ENCODE measurements at regions not wholly inside any gene's neighbourhood (a gene's known extent, or its start where the extent isn't known, plus 50 kb on each side); places are given as distances from the start of the nearest gene placed in this dataset.

GRCh38 chr2:67268797-67269196, 128.3 kb upstream of the ETAA1 start:
- Mint-ChIP-seq H3K4me3 (no peak overlapping the region), H3K27ac (no peak overlapping the region), H3K4me1 (peaks cover 2 to 4% of the 10 kb centered on the region in 2 experiments; a peak in 2 of 4 replicates), H3K27me3 (ENCODE audit: low read depth) (no peaks in the 10 kb centered on the region), H3K36me3 (ENCODE audit: insufficient read depth in 1 of 3, low read depth in 3 of 3) (no peaks in the 10 kb centered on the region), H3K9me3 (no peaks in the 10 kb centered on the region; a peak in 1 of 5 replicates)
- H2BK20ac ChIP-seq (ENCODE audit: low read depth, low read length, poor library complexity, severe bottlenecking): no peak overlapping the region
- no peaks in the 10 kb centered on the region for H3K79me2 ChIP-seq (ENCODE audit: insufficient read depth, low read length)
- H3K23me2 ChIP-seq (ENCODE audit: insufficient read length, low read depth, low read length, poor library complexity, severe bottlenecking): no peaks in the 10 kb centered on the region
- H3K18ac ChIP-seq (ENCODE audit: insufficient read length, low read depth, low read length): no peak overlapping the region
- no peak overlapping the region for H2BK15ac ChIP-seq (ENCODE audit: low read depth, low read length)
- H3K27ac ChIP-seq (ENCODE audit: insufficient read length, low read depth, low read length): no peak overlapping the region
- H3K27me3 ChIP-seq (ENCODE audit: insufficient read depth, low read length): no peaks in the 10 kb centered on the region
- H3K14ac ChIP-seq (ENCODE audit: insufficient read depth, low read length): no peak overlapping the region
- no peak overlapping the region for H4K5ac ChIP-seq (ENCODE audit: insufficient read length, low read depth, low read length)
- no peaks in the 10 kb centered on the region for H3K9me3 ChIP-seq (ENCODE audit: control insufficient read depth, low read depth, low read length)
- DNase-seq: no peak
- no peak overlapping the region for H2BK5ac ChIP-seq (ENCODE audit: insufficient read length, low read length)
- H3K9ac ChIP-seq (ENCODE audit: extremely low read depth, insufficient read length, low read length): no peak overlapping the region
- no peak overlapping the region for H4K91ac ChIP-seq (ENCODE audit: insufficient read length, low read depth, low read length)
- H3K79me1 ChIP-seq (ENCODE audit: insufficient read depth, low read depth, low read length, poor library complexity, severe bottlenecking): no peaks in the 10 kb centered on the region
- no peaks in the 10 kb centered on the region for H4K20me1 ChIP-seq (ENCODE audit: control insufficient read depth, insufficient read depth, insufficient read length)
- no peak overlapping the region for H3K4me2 ChIP-seq (ENCODE audit: insufficient read depth, insufficient read length, low read length)
- H2AK5ac ChIP-seq (ENCODE audit: insufficient read length, low read length): no peak overlapping the region
- TF ChIP-seq CTCF (conservative IDR thresholded peaks at IDR 0.05): no peak
- H3K4ac ChIP-seq (ENCODE audit: low read depth, low read length): no peak overlapping the region
- H3K56ac ChIP-seq (ENCODE audit: insufficient read length, low read depth, low read length): no peak overlapping the region
- WGBS (ENCODE audit: extremely low coverage, insufficient read length, low lambda C conversion rate): no CpG with 5 or more reads among the region's 2 CpGs
- H4K8ac ChIP-seq (replicated peaks; ENCODE audit: insufficient read length, low read depth, low read length): no peak overlapping the region
- no peak overlapping the region for H2AFZ ChIP-seq (ENCODE audit: low read length)
- no peak overlapping the region for H3T11ph ChIP-seq (ENCODE audit: low read length)
- no peak overlapping the region for H2BK120ac ChIP-seq (ENCODE audit: low read depth, low read length, poor library complexity, severe bottlenecking)
- 0 out of 2 replicates have a peak, but pooled peaks cover 2% of the 10 kb centered on the region for H3K4me1 ChIP-seq (ENCODE audit: insufficient read depth, low read length)
- no peak overlapping the region for H2BK12ac ChIP-seq (ENCODE audit: insufficient read length, low read depth, low read length)
- H3K23ac ChIP-seq (ENCODE audit: insufficient read length, low read depth, low read length): no peak overlapping the region

Measured in H9 (cell line).